ENCODE measurements at regions not wholly inside any gene's neighbourhood (a gene's known extent, or its start where the extent isn't known, plus 50 kb on each side); places are given as distances from the start of the nearest gene placed in this dataset.

- TF ChIP-seq POLR2A (IDR thresholded peaks at IDR 0.05) = no peak
- no peak for TF ChIP-seq CTCF (IDR thresholded peaks at IDR 0.05)
- no peak for TF ChIP-seq EP300 (IDR thresholded peaks at IDR 0.05)
These were observed 320.1 kb downstream of the CYP26B1 start for GRCh38 chr2:71827524-71827901.

All from tibial nerve (tissue), 4 donors.